Esophagus squamous epithelium (tissue), 4 donors: ENCODE measurements at regions not wholly inside any gene's neighbourhood (a gene's known extent, or its start where the extent isn't known, plus 50 kb on each side); places are given as distances from the start of the nearest gene placed in this dataset.

Experiments used
- CTCF ChIP-seq, 6 experiments: fragments of 450-650 bp in 4 of 6; fragments of 200-600 bp in 2 of 6; sonication (generic) in 2 of 6; IDR thresholded peaks; one replicate each; pipeline ENCODE4 v1.5.1; 2016 to 2019; ENCODE audit warnings: antibody characterized with exemption in 6 of 6, mild to moderate bottlenecking in 4 of 6, moderate library complexity in 4 of 6
- POLR2A ChIP-seq, 4 donors: fragments of 450-650 bp; IDR thresholded peaks; one replicate each; pipeline ENCODE4 v1.6.1; 2017; ENCODE audit warnings: antibody characterized with exemption in 4 of 4, mild to moderate bottlenecking in 4 of 4, moderate library complexity in 3 of 4

DNA sequence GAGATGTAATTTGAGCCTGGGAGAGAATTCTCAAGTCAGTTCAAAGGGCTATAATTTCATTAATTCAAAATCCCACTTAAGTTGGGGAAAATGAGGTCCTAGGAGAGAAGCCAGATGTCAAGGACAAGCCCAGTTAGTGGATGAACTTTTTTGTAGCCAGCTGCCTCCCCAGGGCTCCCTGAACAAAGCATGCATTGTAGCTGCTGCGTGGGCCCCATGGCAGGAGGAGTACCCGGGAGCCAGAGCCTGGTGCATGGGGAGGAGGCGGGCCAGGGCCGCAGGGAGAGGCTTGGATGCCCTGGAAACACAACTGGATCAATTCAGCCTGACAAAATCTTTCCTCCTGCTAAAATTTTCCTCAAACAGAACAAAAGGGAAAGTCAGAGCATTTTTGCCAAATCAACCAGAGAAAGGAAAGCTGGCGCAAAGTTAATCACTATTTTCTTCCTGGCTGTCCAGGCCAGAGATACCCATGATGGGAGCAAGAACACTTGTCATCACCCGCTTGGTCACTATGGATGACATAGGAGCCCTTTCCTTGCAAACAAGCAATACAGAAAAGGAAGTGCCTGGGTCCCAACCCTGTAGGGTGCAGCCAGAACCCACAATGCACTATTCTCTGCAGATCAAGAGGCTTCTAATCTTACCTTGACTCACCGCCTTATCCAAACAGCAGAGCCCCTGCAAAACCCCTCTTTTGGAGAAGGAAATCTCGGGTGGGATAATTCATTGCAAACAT lies 248.1 kb upstream of the RAB4A start:
- no peak for TF ChIP-seq CTCF (IDR thresholded peaks at IDR 0.05)
- no peak for TF ChIP-seq POLR2A (IDR thresholded peaks at IDR 0.05)
